GM12874 (cell line): ENCODE measurements at regions not wholly inside any gene's neighbourhood (a gene's known extent, or its start where the extent isn't known, plus 50 kb on each side); places are given as distances from the start of the nearest gene placed in this dataset.

ENCODE experiments used
- TF ChIP-seq, protein P1 (sequence below): IDR thresholded peaks from 2 replicates; pipeline ENCODE4 v1.5.1; 2011; ENCODE audit warnings: low read depth, mild to moderate bottlenecking, control low read depth, low read length, moderate library complexity; ENCODE audit not compliant: insufficient read depth

DNA sequence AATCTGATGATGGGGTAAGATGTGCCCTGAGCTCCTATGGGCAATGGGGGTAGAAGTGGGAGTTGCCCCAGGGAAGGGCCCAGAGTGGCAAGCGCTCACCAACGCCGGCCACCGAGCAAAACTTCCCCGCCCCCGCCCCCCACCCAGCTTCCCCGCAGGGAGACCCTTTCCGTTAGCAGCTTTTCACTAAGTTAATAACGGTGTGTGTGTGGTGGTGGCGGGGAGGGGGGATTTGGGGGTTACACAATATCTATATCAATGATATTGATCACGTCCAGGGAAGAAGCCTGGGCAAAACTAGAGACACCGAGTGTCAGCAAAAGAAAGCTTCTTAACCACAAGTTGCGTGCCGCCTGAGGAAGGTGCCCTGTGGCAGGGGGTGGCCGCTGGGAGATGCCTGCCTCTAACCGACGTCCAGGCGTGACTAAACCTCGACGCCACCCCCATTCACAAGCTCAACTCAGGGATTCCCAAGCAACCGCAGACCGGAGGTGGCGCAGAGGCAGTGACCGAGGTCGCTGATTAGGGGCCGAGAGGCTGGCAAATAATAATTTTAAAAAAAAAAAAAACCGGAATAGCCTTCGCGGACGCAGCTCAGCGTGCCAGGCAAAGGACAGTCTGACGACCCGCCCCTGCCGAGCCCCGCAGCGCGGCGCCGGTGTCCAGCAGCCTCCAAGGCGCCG is 222.6 kb downstream of the MEF2C start:
- TF ChIP-seq, protein P1, sequence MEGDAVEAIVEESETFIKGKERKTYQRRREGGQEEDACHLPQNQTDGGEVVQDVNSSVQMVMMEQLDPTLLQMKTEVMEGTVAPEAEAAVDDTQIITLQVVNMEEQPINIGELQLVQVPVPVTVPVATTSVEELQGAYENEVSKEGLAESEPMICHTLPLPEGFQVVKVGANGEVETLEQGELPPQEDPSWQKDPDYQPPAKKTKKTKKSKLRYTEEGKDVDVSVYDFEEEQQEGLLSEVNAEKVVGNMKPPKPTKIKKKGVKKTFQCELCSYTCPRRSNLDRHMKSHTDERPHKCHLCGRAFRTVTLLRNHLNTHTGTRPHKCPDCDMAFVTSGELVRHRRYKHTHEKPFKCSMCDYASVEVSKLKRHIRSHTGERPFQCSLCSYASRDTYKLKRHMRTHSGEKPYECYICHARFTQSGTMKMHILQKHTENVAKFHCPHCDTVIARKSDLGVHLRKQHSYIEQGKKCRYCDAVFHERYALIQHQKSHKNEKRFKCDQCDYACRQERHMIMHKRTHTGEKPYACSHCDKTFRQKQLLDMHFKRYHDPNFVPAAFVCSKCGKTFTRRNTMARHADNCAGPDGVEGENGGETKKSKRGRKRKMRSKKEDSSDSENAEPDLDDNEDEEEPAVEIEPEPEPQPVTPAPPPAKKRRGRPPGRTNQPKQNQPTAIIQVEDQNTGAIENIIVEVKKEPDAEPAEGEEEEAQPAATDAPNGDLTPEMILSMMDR: no peak

DNA sequence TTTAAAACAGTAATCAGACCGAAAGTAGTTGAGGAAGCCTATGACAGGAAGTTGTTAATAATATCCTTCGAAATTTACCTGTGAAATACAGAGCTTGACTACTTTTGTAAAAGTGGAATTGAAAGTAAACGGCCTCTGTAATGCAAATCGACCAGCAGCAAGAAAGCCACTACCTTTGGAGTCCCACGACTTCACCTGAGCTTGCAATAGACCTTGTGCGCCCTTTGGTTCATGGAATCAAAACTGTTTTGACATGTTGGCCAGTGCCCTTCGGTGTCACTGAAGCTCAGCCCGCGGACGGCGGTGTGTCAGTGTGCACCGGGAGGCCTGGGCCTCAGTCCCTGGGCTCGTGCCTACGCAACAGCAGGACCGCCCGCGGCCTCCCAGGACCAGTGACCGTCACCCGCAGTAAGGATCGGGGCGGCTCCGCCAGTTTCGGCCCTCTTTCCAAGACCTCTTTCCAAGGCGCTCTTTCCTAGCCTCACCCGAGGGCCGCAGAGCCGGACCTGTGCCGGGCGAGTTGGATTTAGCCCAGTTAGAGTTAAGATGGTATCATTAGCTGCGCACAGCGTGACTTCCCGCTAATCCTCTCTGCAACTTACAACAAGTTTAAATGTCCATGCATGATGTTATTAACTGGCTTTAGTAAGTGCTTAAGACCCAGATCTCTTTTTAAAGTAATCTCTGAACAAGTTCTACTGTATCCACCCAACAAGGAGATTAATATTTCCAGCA is 223.3 kb downstream of the MEF2C start:
- TF ChIP-seq, protein P1: no peak

DNA sequence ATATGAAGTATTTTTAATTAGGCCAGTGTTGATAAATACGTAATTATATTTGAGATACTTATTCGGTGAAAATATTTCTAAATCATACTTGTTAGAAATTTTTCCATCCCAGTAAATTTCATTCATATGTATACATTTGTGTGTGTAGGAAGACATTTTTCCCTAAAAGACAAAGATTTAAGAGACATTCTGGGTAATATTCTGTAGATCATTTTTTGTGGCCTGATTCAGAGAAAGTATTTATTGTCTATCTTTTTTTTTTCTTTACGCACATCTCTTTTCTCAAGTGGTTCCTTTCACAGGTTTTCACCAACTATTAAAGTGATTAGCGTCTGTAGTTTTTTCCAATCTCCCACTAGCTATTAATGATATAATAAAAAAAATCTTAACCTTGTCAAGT is 224.1 kb downstream of the MEF2C start:
- TF ChIP-seq, protein P1: no peak

DNA sequence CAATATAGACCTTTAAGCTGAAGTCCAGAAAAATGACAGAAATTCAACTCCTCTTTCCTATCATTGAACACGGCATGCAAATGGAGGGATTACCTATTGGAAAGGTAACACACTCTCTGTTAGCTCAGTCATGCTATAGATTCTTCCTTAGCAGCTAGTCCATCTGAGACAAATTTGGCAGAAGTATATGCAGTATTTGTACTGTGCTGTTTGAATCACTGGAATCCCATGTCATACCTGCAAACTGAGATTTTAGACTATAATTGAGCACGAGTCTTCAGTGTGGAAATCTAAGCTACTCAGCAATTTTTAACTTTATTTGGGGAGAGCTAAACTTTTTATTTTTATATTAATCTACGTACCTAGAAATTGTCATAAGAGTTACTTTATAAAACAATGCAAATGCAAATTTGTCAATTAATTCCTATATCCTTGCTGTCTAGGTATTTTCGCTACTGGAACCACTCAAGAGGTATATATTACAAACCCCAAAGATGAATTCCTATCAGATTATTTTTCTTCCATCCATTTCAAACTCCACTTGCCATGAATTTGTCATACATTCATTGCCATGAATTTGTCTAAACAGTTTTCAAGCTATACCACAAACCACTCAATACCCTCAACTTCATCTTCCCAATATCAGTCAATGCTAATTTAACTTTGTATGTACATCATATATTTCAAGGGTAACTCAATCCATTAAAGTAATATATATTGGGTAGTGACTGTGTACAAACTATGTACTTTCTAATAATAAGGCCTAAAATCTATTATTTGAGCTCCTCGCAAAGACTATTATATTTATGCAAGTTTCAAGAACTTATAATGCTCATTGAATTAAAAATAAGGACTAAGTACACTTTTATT is 224.8 kb downstream of the MEF2C start:
- TF ChIP-seq, protein P1: no peak

DNA sequence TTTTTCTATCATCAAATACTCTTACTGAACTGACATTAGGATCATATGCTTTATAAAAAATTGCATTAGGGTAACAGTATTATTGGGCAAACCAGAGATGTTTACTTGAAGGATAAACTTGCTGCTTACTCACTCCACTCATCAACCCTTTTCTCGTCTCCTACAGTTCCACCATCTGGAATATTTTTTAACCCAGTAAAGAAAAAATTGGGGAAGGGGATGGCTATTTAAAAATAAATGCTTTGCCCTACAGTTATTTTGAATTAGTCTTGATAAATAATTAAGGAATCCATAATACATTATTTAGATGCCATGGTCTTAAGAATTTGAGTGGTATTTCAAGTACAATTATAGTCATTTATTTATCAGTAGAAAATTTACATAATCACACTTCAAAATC is 225.8 kb downstream of the MEF2C start:
- TF ChIP-seq, protein P1: no peak

DNA sequence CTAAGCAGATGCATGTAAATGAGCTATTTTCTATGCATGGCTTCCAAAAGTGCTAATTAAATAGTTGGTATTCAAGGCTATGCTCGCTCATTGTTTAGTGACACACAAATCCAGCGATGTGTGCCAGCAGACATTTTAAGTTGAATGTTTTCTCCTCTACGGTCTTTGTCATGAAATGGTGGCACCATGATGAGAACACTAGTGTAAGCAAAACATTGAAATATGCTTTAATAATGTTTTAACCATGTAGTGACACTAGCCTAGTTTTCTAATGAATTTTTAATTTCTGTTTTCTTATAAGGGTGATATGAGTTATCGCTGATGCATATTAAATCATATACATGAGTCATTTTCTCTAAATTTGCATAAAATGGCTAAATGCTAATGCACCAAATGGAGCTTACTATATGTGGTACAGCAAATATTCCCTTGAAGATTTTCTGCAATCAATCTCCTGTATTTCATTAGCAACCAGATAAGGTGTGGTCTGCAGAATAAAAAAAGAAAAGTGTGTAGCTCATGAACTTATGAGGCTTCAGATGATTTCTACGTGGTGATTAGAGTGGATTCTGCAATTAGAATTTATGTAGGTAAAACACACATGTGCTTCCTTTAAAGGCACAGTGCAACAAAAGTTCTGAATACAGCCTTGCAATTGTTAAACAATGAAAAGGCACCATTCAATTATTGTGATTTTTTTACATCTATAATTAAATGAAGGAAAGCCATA is 226.6 kb downstream of the MEF2C start:
- TF ChIP-seq, protein P1: no peak

DNA sequence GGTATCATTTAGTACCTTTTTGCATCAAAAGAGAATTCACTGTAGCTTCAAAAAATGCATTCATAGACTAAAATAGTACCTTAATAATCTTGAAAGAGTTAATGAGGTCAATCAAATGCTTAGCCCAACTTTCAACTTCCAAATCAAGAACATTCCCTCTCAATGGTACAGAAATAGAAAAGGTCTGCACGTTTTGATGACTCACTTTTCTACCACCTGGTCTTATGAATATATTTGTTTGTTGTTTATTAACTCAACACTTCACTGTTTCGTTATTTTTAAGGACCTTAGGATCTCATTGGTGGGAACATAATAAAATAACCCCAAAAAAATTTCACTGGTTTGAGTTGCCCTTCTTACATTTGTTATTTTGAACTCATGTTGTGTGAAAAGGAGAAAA is 229.5 kb downstream of the MEF2C start:
- TF ChIP-seq, protein P1: no peak
